ENCODE measurements at regions not wholly inside any gene's neighbourhood (a gene's known extent, or its start where the extent isn't known, plus 50 kb on each side); places are given as distances from the start of the nearest gene placed in this dataset.
"Not testable (repeated sequence)": the region's sequence is repeated elsewhere in the genome, so short reads cannot be mapped to it uniquely, and the experiment has no call there.

GRCh38 chr14:71604231-71604630 lies 328.0 kb upstream of the RGS6 start:
- no peak for DNase-seq (ENCODE audit: low read depth)

GRCh38 chr14:71606064-71606463 lies 326.2 kb upstream of the RGS6 start:
- no peak for DNase-seq (ENCODE audit: low read depth)

GRCh38 chr14:71606575-71606974 lies 325.7 kb upstream of the RGS6 start:
- no peak for DNase-seq (ENCODE audit: low read depth)

DNA sequence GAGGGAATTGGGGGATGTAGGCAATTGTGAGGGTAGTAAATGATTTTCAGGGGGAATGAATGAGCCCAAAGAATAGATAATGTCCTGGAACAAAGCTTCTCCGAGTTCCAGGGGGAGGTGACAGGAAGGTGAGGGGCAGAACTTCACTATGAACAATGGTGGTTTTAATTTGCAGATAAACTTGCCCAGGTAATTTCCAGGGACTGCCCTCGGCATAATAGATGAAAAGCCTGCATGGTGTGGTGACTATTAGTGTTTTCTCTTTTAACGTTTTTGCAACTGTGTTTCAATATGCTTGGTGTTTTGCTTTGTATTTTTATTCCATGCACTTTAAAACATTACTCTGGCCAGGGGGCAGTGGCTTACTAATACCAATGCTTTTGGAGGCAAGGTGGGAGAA lies 325.2 kb upstream of the RGS6 start:
- DNase-seq (ENCODE audit: low read depth) = no peak

- DNase-seq (ENCODE audit: low read depth) = no peak
Measured at GRCh38 chr14:71610149-71610548, 322.1 kb upstream of the RGS6 start.

DNA sequence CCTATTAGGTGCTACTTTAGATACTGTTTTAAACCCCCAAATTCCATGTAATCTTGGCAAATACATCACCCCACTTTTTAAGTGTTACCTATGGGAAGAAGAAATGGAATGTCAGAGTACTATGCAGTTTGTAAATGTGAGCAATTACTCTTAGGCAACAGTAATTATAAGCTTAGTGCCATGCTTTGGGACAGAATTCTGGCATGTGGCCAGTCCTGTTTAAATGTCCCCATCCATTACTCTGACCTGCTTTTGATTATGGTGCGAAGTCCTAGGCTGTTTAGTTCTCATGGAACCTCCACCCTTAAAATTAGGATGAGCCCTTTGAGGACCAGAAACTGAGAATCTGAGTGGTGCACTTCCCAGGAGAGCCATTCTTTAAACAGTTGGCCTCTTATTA lies 321.4 kb upstream of the RGS6 start:
- no peak for DNase-seq (ENCODE audit: low read depth)

GRCh38 chr14:71613168-71613567 lies 319.1 kb upstream of the RGS6 start:
- no peak for DNase-seq (ENCODE audit: low read depth)

- DNase-seq (ENCODE audit: low read depth) = no peak
Measured at GRCh38 chr14:71616013-71616412, 316.2 kb upstream of the RGS6 start.

GRCh38 chr14:71618047-71618446 lies 314.2 kb upstream of the RGS6 start:
- no peak for DNase-seq (ENCODE audit: low read depth)

- no peak for DNase-seq (ENCODE audit: low read depth)
Measured at GRCh38 chr14:71618716-71619115, 313.5 kb upstream of the RGS6 start.

DNA sequence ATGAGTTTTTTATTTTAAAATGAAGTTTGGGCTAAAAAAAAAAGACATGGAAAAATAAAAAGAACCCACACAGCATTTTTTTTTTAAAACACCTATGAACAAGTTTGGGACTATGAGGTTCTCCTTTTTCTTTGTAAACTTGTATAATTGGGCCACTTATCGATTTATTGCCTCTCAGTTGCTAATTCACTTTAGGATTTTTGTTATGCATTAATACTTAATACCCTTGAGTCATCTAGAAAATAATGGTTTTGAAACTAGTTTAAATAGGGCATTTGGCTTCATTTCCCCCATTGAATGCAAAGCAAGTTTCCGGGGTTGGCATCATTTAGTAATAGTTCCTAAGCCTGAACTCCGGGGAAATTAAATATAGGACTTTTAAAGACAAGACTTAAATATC lies 312.8 kb upstream of the RGS6 start:
- no peak for DNase-seq (ENCODE audit: low read depth)

GRCh38 chr14:71620401-71620800 lies 311.8 kb upstream of the RGS6 start:
- no peak for DNase-seq (ENCODE audit: low read depth)

- no peak for DNase-seq (ENCODE audit: low read depth)
Measured at GRCh38 chr14:71621276-71621675, 311.0 kb upstream of the RGS6 start.

DNA sequence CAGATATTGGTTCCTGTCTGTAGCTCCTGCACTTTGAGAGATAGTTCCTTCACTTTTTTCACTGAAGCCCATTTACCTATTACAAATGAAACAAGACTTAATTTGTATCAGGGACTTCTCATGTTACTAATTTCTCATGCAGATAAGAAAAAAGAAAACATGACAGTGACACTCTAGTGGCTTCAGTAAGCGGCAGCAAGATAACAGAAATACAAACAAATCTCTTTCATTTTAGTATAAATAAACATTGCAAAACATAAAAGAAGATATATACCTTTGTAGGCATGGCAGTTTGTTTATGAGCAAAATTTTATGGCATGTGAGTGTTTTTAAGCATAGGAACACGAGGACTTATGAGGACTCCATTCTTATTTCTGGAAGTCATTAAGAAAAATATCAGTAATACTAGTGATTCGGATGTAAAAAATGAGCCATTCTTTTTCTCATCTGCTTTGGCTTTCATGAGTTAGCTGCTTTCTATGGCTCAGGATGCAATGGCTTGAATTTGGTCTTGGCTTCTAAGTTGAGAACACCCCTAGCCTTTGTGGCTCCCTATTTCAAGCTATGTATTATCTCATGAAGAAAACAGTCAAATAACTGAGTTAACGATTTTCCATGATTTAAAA lies 310.1 kb upstream of the RGS6 start:
- no peak for DNase-seq (ENCODE audit: low read depth)

DNA sequence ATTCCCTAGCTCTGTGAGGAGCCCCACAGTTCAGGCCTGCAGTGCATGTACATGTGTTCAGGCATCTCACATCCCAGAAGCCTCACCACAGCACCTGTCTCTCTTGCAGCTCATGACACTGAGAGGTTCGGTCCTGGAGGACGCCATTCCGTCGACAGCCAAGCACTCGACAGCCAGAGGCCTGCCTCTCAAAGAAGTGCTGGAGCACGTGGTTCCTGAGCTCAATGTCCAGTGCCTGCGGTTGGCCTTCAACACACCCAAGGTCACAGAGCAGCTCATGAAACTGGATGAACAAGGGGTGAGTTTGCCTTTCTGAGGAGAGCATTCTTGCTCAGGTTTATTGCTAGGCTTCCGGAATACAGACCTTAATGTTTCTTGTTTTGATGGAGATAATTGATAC lies 308.3 kb upstream of the RGS6 start:
- no peak for DNase-seq (ENCODE audit: low read depth)

GRCh38 chr14:71625175-71625574 lies 307.1 kb upstream of the RGS6 start:
- DNase-seq (ENCODE audit: low read depth) = no peak

GRCh38 chr14:71625891-71626701 lies 306.1 kb upstream of the RGS6 start:
- DNase-seq (ENCODE audit: low read depth) = no peak

GRCh38 chr14:71628433-71628832 lies 303.8 kb upstream of the RGS6 start:
- no peak for DNase-seq (ENCODE audit: low read depth)

- no peak for DNase-seq (ENCODE audit: low read depth)
Measured at GRCh38 chr14:71629250-71629649, 303.0 kb upstream of the RGS6 start.

GRCh38 chr14:71629765-71630492 lies 302.3 kb upstream of the RGS6 start:
- DNase-seq (ENCODE audit: low read depth) = no peak

- not testable (repeated sequence) for DNase-seq (ENCODE audit: low read depth)
Measured at GRCh38 chr14:71631030-71631429, 301.2 kb upstream of the RGS6 start.

DNA sequence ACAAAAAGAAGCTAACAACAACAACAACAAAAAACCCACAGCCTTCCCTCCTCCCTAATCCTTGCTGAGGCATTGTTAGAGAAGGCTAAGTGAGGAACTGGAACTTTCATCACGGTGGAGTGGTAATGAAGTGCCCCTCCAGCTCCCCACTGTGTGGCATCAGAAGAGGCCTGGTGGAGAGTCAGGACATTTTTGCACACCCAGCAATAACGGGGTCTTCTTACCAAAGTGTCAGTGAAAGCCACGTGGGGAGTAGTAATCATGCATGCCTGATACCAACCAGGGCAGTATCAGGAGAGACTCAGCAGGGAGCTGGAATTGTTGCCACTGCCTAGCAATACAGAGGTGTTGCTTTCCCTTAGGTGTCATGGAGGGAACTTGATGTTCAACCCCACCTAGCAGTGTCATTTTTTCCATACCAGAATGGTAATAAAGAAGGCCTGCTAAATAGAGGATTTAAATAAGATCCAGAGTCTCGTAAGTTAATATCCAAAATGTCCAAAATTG lies 299.7 kb upstream of the RGS6 start:
- DNase-seq (ENCODE audit: low read depth) = no peak

DNA sequence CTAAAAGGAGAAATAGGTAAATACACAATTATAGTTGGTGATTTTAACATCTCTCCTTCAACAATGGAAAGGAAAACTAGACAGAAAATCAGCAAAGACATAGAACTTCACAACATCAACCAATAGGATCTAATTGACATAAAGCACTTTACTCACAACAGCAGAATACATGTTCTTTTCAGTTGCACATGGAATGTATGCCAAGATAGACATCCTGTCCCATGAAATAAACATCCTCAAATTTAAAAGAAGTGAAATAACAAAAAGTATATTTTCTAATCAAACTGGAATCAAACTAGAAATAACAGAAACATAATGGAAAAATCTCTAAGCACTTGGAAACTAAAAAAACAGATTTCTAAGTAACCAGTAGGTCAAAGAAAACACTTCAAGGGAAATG lies 296.2 kb upstream of the RGS6 start:
- DNase-seq (ENCODE audit: low read depth) = no peak

Data from stimulated activated CD8-positive, alpha-beta memory T cell treated with anti-CD3 and anti-CD28 coated beads, Interleukin-12 subunit alpha, Interleukin-12 subunit beta, amount 100 ng/mL, for 4 hours (primary cell).